GM23338 (cell line): ENCODE measurements at regions not wholly inside any gene's neighbourhood (a gene's known extent, or its start where the extent isn't known, plus 50 kb on each side); places are given as distances from the start of the nearest gene placed in this dataset.

Experiments used
- ATAC-seq: fragments of 200-7000 bp; cut with Tn5 transposase; 3 replicates; pipeline ENCODE4 v1.9.1; 2020
- DNase-seq: peaks from one replicate; pipeline ENCODE4 v3.0.0-alpha.2; 2015; ENCODE audit warnings: low spot score
- H2AFZ ChIP-seq: fragments of 200-600 bp; sonication (generic); 2 replicates; pipeline ENCODE4 v1.8.0; 2016; ENCODE audit warnings: antibody characterized with exemption, mild to moderate bottlenecking, moderate library complexity
- H3F3A ChIP-seq: fragments of 200-600 bp; sonication (generic); replicated peaks from 2 replicates; pipeline ENCODE4 v1.8.0; 2017; ENCODE audit warnings: antibody characterized with exemption, mixed run types, low read depth
- H3K27ac ChIP-seq: fragments of 200-600 bp; sonication (generic); 2 replicates; pipeline ENCODE4 v1.6.1; 2016; ENCODE audit warnings: low read depth
- H3K27me3 ChIP-seq: fragments of 200-600 bp; sonication (generic); 2 replicates; pipeline ENCODE4 v1.8.0; 2016; ENCODE audit warnings: mild to moderate bottlenecking, mixed run types, moderate library complexity; ENCODE audit not compliant: insufficient read depth
- H3K36me3 ChIP-seq: fragments of 200-600 bp; sonication (generic); 2 replicates; pipeline ENCODE4 v1.8.0; 2016; ENCODE audit warnings: mild to moderate bottlenecking; ENCODE audit not compliant: insufficient read depth
- H3K4me1 ChIP-seq: fragments of 200-600 bp; sonication (generic); 2 replicates; pipeline ENCODE4 v1.8.0; 2016; ENCODE audit warnings: mild to moderate bottlenecking, moderate library complexity; ENCODE audit not compliant: insufficient read depth
- H3K4me2 ChIP-seq: fragments of 200-600 bp; sonication (generic); 2 replicates; pipeline ENCODE4 v1.7.1; 2017; ENCODE audit warnings: mixed run types
- H3K4me3 ChIP-seq: fragments of 200-600 bp; sonication (generic); 2 replicates; pipeline ENCODE4 v1.6.1; 2016; ENCODE audit warnings: mixed run types
- H3K79me2 ChIP-seq: fragments of 200-600 bp; sonication (generic); replicated peaks from 2 replicates; pipeline ENCODE4 v1.8.0; 2017; ENCODE audit warnings: mild to moderate bottlenecking; ENCODE audit not compliant: insufficient read depth
- H3K9me2 ChIP-seq: fragments of 200-600 bp; sonication (generic); 2 replicates; pipeline ENCODE4 v1.8.0; 2017; ENCODE audit not compliant: insufficient read depth
- H4K20me1 ChIP-seq: fragments of 200-600 bp; sonication (generic); replicated peaks from 2 replicates; pipeline ENCODE4 v1.8.0; 2017; ENCODE audit warnings: mild to moderate bottlenecking; ENCODE audit not compliant: insufficient read depth
- H3K27ac Mint-ChIP-seq: 2 replicates; pipeline ENCODE4 v1.8.0; 2020; ENCODE audit warnings: inconsistent platforms, mild to moderate bottlenecking, moderate library complexity, mixed read lengths
- H3K27me3 Mint-ChIP-seq: 3 replicates; pipeline ENCODE4 v1.8.0; 2022; ENCODE audit warnings: low read depth, mild to moderate bottlenecking, moderate library complexity, mixed read lengths, inconsistent platforms; ENCODE audit not compliant: insufficient read depth, poor library complexity
- H3K36me3 Mint-ChIP-seq: 3 replicates; pipeline ENCODE4 v1.8.0; 2021; ENCODE audit warnings: low read depth, mild to moderate bottlenecking, inconsistent platforms, moderate library complexity, mixed read lengths
- H3K4me1 Mint-ChIP-seq: 3 replicates; pipeline ENCODE4 v1.8.0; 2020; ENCODE audit warnings: mild to moderate bottlenecking, inconsistent platforms, mixed read lengths
- H3K4me3 Mint-ChIP-seq: 3 replicates; pipeline ENCODE4 v1.8.0; 2021; ENCODE audit warnings: moderate library complexity, mild to moderate bottlenecking, inconsistent platforms, mixed read lengths
- H3K9me3 Mint-ChIP-seq: 3 replicates; pipeline ENCODE4 v1.8.0; 2020; ENCODE audit warnings: moderate library complexity, mild to moderate bottlenecking, inconsistent platforms, mixed read lengths
- CREB1 ChIP-seq: fragments of 250-450 bp; sonication (Bioruptor Pico); IDR thresholded peaks from 2 replicates; pipeline ENCODE4 v1.5.0; 2020; ENCODE audit warnings: low read depth, mild to moderate bottlenecking, moderate library complexity
- ETS1 ChIP-seq: IDR thresholded peaks from 2 replicates; pipeline ENCODE4 v1.6.1; 2016; ENCODE audit warnings: antibody characterized with exemption
- EZH2 ChIP-seq: fragments of 200-600 bp; sonication (generic); IDR thresholded peaks from one replicate; pipeline ENCODE4 v1.8.0; 2017; ENCODE audit warnings: antibody characterized with exemption, mild to moderate bottlenecking, low read depth; ENCODE audit not compliant: unreplicated experiment
- EZH2phosphoT487 ChIP-seq: fragments of 200-600 bp; sonication (generic); IDR thresholded peaks from one replicate; pipeline ENCODE4 v1.8.1; 2018; ENCODE audit warnings: antibody characterized with exemption; ENCODE audit not compliant: unreplicated experiment
- ZNF114 ChIP-seq: fragments of 250-450 bp; sonication (Bioruptor Pico); IDR thresholded peaks from 2 replicates; pipeline ENCODE4 v1.5.0; 2020; ENCODE audit warnings: mild to moderate bottlenecking, moderate library complexity
- ZNF331 ChIP-seq: fragments of 250-450 bp; sonication (Bioruptor Pico); IDR thresholded peaks from 2 replicates; pipeline ENCODE4 v1.5.0; 2020; ENCODE audit warnings: low read depth, mild to moderate bottlenecking, moderate library complexity
- ZNF462 ChIP-seq: fragments of 250-450 bp; sonication (Bioruptor Pico); IDR thresholded peaks from 2 replicates; pipeline ENCODE4 v1.5.0; 2020; ENCODE audit warnings: mild to moderate bottlenecking, moderate library complexity

GRCh38 chr17:33730131-33730530 is 437.0 kb upstream of the ASIC2 start (continued):
- TF ChIP-seq ZNF462: no peak
- TF ChIP-seq EZH2: no peak
- TF ChIP-seq CREB1 (CRISPR knock-in tag): no peak
- no peak for TF ChIP-seq EZH2phosphoT487
- TF ChIP-seq ETS1: no peak

GRCh38 chr17:33732116-33732515 is 439.0 kb upstream of the ASIC2 start:
- no peak overlapping the region for H2AFZ ChIP-seq
- H3K36me3 ChIP-seq: no peaks in the 10 kb centered on the region
- H3K27me3 Mint-ChIP-seq: peaks cover 1% of the 10 kb centered on the region
- H3K4me1 ChIP-seq: no peaks in the 10 kb centered on the region
- H3F3A ChIP-seq: no peaks in the 10 kb centered on the region
- no peak overlapping the region for H3K4me3 ChIP-seq
- no peaks in the 10 kb centered on the region for H3K9me3 Mint-ChIP-seq
- no peak for ATAC-seq
- no peaks in the 10 kb centered on the region for H4K20me1 ChIP-seq
- no peaks in the 10 kb centered on the region for H3K79me2 ChIP-seq
- no peaks in the 10 kb centered on the region for H3K9me2 ChIP-seq
- H3K27me3 ChIP-seq: no peaks in the 10 kb centered on the region
- no peak overlapping the region for H3K27ac Mint-ChIP-seq
- H3K4me2 ChIP-seq: no peak overlapping the region
- peaks cover 4% of the 10 kb centered on the region; the same call in 2 of the 3 replicates for H3K4me1 Mint-ChIP-seq
- peak; percentile 75 for DNase-seq
- H3K36me3 Mint-ChIP-seq: peaks cover under 1% of the 10 kb centered on the region; the same call in 1 of the 3 replicates
- H3K4me3 Mint-ChIP-seq: no peak overlapping the region
- no peak overlapping the region for H3K27ac ChIP-seq
- TF ChIP-seq ZNF114 (no peak), ZNF462 (no peak), EZH2phosphoT487 (no peak), ZNF331 (CRISPR knock-in tag) (no peak)
